A549 (cell line): ENCODE measurements at regions not wholly inside any gene's neighbourhood (a gene's known extent, or its start where the extent isn't known, plus 50 kb on each side); places are given as distances from the start of the nearest gene placed in this dataset.

Source experiments
- ATAC-seq, 2 experiments: fragments of 200-7000 bp in 1 of 2; fragments of >200 bp in 1 of 2; cut with Nextera tagmentation in 1 of 2; cut with Tn5 transposase in 1 of 2; 3 replicates each; pipeline versions ENCODE4 v1.8.0 to v1.9.1; 2018 to 2020; ENCODE audit warnings: mild to moderate bottlenecking in 1 of 2, moderate library complexity in 1 of 2
- CTCF ChIA-PET: fragments of 300-600 bp; sonication (Branson Sonifier 250); formaldehyde crosslinking; extraction: SDS; loops from one replicate; lab custom pipeline; 2021; ENCODE audit warnings: antibody characterized with exemption, inconsistent platforms; lab: Yijun Ruan, JAX
- POLR2A ChIA-PET: fragments of 350-600 bp; formaldehyde crosslinking; extraction: SDS; loops from one replicate; lab custom pipeline; 2021; ENCODE audit warnings: antibody characterized with exemption, inconsistent platforms; lab: Yijun Ruan, JAX
- DNase-seq, 2 experiments: peaks; one replicate each; pipeline versions ENCODE4 v3.0.0 to v3.0.0-alpha.2; 2011 to 2016; ENCODE audit warnings: low read depth in 1 of 2, low spot score in 1 of 2
- FAIRE-seq: peaks from 2 replicates; lab custom pipeline; 2011; peaks lifted over from hg19 to GRCh38; lab: Jason Lieb, UNC
- H3K27ac ChIP-seq, 2 experiments: fragments of >200 bp; sonication (Bioruptor Twin); formaldehyde crosslinking; 3 replicates each; pipeline ENCODE4 v1.5.1; 2016 to 2017
- H3K4me1 ChIP-seq: fragments of >200 bp; sonication (Bioruptor Twin); formaldehyde crosslinking; 3 replicates; pipeline ENCODE4 v1.6.1; 2016
- H3K4me2 ChIP-seq: fragments of >200 bp; sonication (Bioruptor Twin); formaldehyde crosslinking; 3 replicates; pipeline ENCODE4 v1.6.1; 2016
- H3K4me3 ChIP-seq: fragments of >200 bp; sonication (Bioruptor Twin); formaldehyde crosslinking; 3 replicates; pipeline ENCODE4 v1.5.1; 2016
- H3K9me3 ChIP-seq: fragments of >200 bp; sonication (Bioruptor Twin); formaldehyde crosslinking; 3 replicates; pipeline ENCODE4 v1.6.1; 2016
- CBX2 ChIP-seq: fragments of 200-600 bp; sonication (generic); IDR thresholded peaks from 2 replicates; pipeline ENCODE4 v1.6.1; 2016; ENCODE audit warnings: low read depth, mild to moderate bottlenecking, borderline replicate concordance
- CEBPB ChIP-seq, 2 experiments: fragments of >200 bp in 1 of 2; sonication (Bioruptor Twin) in 1 of 2; formaldehyde crosslinking in 1 of 2; IDR thresholded peaks; 2 replicates each; pipeline ENCODE4 v1.6.1; 2012 to 2016
- CHD2 ChIP-seq: fragments of 150-350 bp; IDR thresholded peaks from 2 replicates; pipeline ENCODE4 v1.6.1; 2014; ENCODE audit warnings: low read length; ENCODE audit not compliant: partially characterized antibody
- CHD4 ChIP-seq: fragments of 200-600 bp; sonication (generic); IDR thresholded peaks from 2 replicates; pipeline ENCODE4 v1.6.1; 2016; ENCODE audit warnings: antibody characterized with exemption, mild to moderate bottlenecking, borderline replicate concordance
- EHF ChIP-seq: fragments of 250-450 bp; sonication (Bioruptor Pico); IDR thresholded peaks from 2 replicates; pipeline ENCODE4 v1.5.0; 2020; ENCODE audit warnings: mild to moderate bottlenecking
- EP300 ChIP-seq, 2 experiments: fragments of >200 bp; sonication (Bioruptor Twin); formaldehyde crosslinking; IDR thresholded peaks; 2 replicates in 1 of 2; 3 replicates in 1 of 2; pipeline ENCODE4 v1.6.1; 2016 to 2017
- ESRRA ChIP-seq: fragments of 150-350 bp; IDR thresholded peaks from 2 replicates; pipeline ENCODE4 v1.6.1; 2014; ENCODE audit warnings: mild to moderate bottlenecking, low read length, borderline replicate concordance
- FOSB ChIP-seq: fragments of 250-450 bp; sonication (Bioruptor Pico); IDR thresholded peaks from 2 replicates; pipeline ENCODE4 v1.5.0; 2020; ENCODE audit warnings: mild to moderate bottlenecking, moderate library complexity
- FOSL2 ChIP-seq, 2 experiments: fragments of 450-650 bp in 1 of 2; fragments of >200 bp in 1 of 2; sonication (Bioruptor Twin) in 1 of 2; formaldehyde crosslinking; IDR thresholded peaks; 2 replicates each; pipeline versions ENCODE4 v1.5.0 to v1.6.1; 2016 to 2020; ENCODE audit warnings: mild to moderate bottlenecking in 1 of 2, moderate library complexity in 1 of 2
- FOXS1 ChIP-seq: fragments of 250-450 bp; sonication (Bioruptor Pico); IDR thresholded peaks from 2 replicates; pipeline ENCODE4 v1.5.0; 2020; ENCODE audit warnings: mild to moderate bottlenecking, moderate library complexity
- GATA3 ChIP-seq: IDR thresholded peaks from 2 replicates; pipeline ENCODE4 v1.6.1; 2012; ENCODE audit warnings: borderline replicate concordance
- HDAC2 ChIP-seq: fragments of 200-600 bp; sonication (generic); IDR thresholded peaks from 2 replicates; pipeline ENCODE4 v1.6.1; 2016
- HEYL ChIP-seq: fragments of 250-450 bp; sonication (Bioruptor Pico); IDR thresholded peaks from 2 replicates; pipeline ENCODE4 v1.8.0; 2021; ENCODE audit warnings: mild to moderate bottlenecking, moderate library complexity
- HOXA7 ChIP-seq: fragments of 250-450 bp; sonication (Bioruptor Pico); IDR thresholded peaks from 2 replicates; pipeline ENCODE4 v1.5.0; 2020; ENCODE audit warnings: mild to moderate bottlenecking, moderate library complexity
- HOXB13 ChIP-seq: fragments of 250-450 bp; sonication (Bioruptor Pico); IDR thresholded peaks from 2 replicates; pipeline ENCODE4 v1.5.0; 2020; ENCODE audit warnings: low read depth, mild to moderate bottlenecking, moderate library complexity
- KDM5A ChIP-seq: fragments of 200-600 bp; sonication (generic); IDR thresholded peaks from 2 replicates; pipeline ENCODE4 v1.6.1; 2016; ENCODE audit warnings: antibody characterized with exemption, mild to moderate bottlenecking
- MAFK ChIP-seq: fragments of 450-650 bp; IDR thresholded peaks from 2 replicates; pipeline ENCODE4 v1.6.1; 2014; ENCODE audit not compliant: partially characterized antibody
- NR3C1 ChIP-seq: fragments of >200 bp; sonication (Bioruptor Twin); formaldehyde crosslinking; IDR thresholded peaks from 3 replicates; pipeline ENCODE4 v1.6.1; 2017
- POLR2A ChIP-seq: IDR thresholded peaks from 2 replicates; pipeline ENCODE4 v1.6.1; 2012; ENCODE audit warnings: mild to moderate bottlenecking, low read length
- RCOR1 ChIP-seq: fragments of 150-350 bp; IDR thresholded peaks from 2 replicates; pipeline ENCODE4 v1.6.1; 2014; ENCODE audit warnings: antibody characterized with exemption, low read length, low read depth
- RNF2 ChIP-seq: fragments of 200-600 bp; sonication (generic); IDR thresholded peaks from 2 replicates; pipeline ENCODE4 v1.6.1; 2016; ENCODE audit warnings: low read depth, mild to moderate bottlenecking, antibody characterized with exemption, moderate library complexity, borderline replicate concordance
- SMC3 ChIP-seq: fragments of >200 bp; sonication (Bioruptor Twin); formaldehyde crosslinking; IDR thresholded peaks from 3 replicates; pipeline ENCODE4 v1.6.1; 2018; ENCODE audit warnings: inconsistent platforms
- SREBF2 ChIP-seq: fragments of 450-650 bp; IDR thresholded peaks from 2 replicates; pipeline ENCODE4 v1.6.1; 2014; ENCODE audit warnings: mild to moderate bottlenecking, moderate library complexity
- TP53 ChIP-seq: fragments of 250-450 bp; sonication (Bioruptor Pico); IDR thresholded peaks from 2 replicates; pipeline ENCODE4 v1.5.0; 2021; ENCODE audit warnings: mild to moderate bottlenecking, moderate library complexity
- ZFP36 ChIP-seq: fragments of 450-650 bp; IDR thresholded peaks from 2 replicates; pipeline ENCODE4 v1.6.1; 2014; ENCODE audit warnings: borderline replicate concordance; ENCODE audit not compliant: partially characterized antibody
- ZNF302 ChIP-seq: fragments of 250-450 bp; sonication (Bioruptor Pico); IDR thresholded peaks from 2 replicates; pipeline ENCODE4 v1.9.0; 2021; ENCODE audit warnings: inconsistent platforms, mild to moderate bottlenecking, moderate library complexity
- WGBS: methylation state at CpG from one replicate; pipeline ENCODE4 v1.1.6; 2017; ENCODE audit errors: missing lambda C conversion rate; 5-methylcytosine and 5-hydroxymethylcytosine counted together
- TF ChIP-seq, protein P1 (sequence below): IDR thresholded peaks from 2 replicates; pipeline ENCODE4 v1.6.1; 2012
- TF ChIP-seq, protein P2 (sequence below): fragments of >200 bp; sonication (Bioruptor Twin); formaldehyde crosslinking; IDR thresholded peaks from 3 replicates; pipeline ENCODE4 v1.6.1; 2016
- TF ChIP-seq, protein P3 (sequence below): fragments of >200 bp; sonication (Bioruptor Twin); formaldehyde crosslinking; IDR thresholded peaks from 2 replicates; pipeline ENCODE4 v1.6.1; 2016
- TF ChIP-seq, protein P4 (sequence below): fragments of >200 bp; sonication (Bioruptor Twin); formaldehyde crosslinking; IDR thresholded peaks from 3 replicates; pipeline ENCODE4 v1.5.1; 2016
- TF ChIP-seq, protein P5 (sequence below): fragments of 250-450 bp; sonication (Bioruptor Pico); IDR thresholded peaks from 2 replicates; pipeline ENCODE4 v1.5.0; 2021; ENCODE audit warnings: mild to moderate bottlenecking, moderate library complexity, borderline replicate concordance

DNA sequence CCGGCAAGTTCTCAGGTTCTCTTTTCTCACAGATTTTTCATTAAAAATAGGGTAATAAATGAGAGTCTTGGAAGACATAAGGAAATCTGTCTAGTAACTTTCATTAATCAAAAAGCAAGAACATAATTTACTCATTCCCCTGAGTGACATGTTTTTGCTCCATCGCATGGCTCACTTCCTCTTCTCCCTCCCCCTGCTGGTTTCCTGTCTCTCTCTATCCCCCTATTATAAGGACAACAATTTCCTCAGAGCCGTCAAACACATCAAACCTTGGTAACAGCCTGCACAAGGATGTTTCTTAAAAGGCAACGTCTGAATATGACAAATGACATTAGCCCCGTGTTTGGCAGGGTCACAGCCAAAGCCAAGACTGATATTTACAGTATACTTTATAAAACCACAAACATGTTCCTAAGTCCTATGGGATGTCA is 1149.6 kb downstream of the IGSF11 start (continued):
- TF ChIP-seq MAFK (no peak), RNF2 (no peak), SREBF2 (no peak)

DNA sequence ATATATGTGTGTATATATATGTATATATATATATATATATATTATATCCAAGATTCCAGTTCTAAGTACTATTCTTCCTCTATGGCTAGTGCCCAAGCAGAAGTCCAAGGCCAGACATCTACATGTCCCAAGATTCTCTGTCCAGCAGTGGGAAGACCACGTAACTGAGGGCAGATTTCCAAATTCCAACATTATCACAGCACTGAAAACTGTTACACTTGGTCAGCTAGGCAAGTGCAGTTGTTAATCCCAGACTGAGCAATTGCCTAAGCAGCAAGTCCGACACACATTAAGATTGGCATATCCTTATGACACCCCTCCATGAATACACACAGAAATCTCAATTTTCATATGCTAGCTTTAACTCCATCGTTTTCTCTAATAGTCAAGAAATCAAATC is 1148.5 kb downstream of the IGSF11 start:
- 71% methylated on average over 3 of the region's 3 CpGs for WGBS
- ChIA-PET POLR2A (no interaction called here), CTCF (interaction anchor here (0.9 kb wide), 1 partner anchor 9 kb away, joined by 4 read pairs; no protein-coding TSS in a partner anchor)
- Histone ChIP-seq H3K4me2 (no peak overlapping the region), H3K9me3 (no peaks in the 10 kb centered on the region), H3K27ac (no peak overlapping the region), H3K4me3 (no peak overlapping the region), H3K4me1 (no peaks in the 10 kb centered on the region)
- DNase-seq (no peak), FAIRE-seq (no peak), ATAC-seq (no peak)
- TF ChIP-seq, protein P1, sequence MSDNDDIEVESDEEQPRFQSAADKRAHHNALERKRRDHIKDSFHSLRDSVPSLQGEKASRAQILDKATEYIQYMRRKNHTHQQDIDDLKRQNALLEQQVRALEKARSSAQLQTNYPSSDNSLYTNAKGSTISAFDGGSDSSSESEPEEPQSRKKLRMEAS, result no peak
- TF ChIP-seq HOXA7 (CRISPR knock-in tag), result no peak

DNA sequence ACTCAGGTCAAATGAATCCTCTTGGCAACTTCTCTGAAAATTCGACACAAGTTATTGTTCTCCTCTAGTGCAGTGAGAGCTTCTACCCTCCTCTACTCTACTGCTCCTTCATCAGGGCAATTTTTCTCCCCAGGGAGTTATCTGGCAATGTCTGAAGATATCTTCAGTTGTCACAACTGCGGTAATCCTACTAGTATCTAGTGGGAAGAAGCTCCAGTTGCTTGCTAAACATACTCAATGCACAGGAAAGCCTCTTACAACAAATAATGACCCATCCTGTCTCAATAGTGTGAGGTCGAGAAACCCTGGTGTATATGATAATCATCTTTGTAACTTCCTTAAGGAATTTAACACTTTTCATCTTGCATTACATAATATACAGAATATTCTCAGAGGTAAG is 1147.6 kb downstream of the IGSF11 start:
- TF ChIP-seq, protein P2, sequence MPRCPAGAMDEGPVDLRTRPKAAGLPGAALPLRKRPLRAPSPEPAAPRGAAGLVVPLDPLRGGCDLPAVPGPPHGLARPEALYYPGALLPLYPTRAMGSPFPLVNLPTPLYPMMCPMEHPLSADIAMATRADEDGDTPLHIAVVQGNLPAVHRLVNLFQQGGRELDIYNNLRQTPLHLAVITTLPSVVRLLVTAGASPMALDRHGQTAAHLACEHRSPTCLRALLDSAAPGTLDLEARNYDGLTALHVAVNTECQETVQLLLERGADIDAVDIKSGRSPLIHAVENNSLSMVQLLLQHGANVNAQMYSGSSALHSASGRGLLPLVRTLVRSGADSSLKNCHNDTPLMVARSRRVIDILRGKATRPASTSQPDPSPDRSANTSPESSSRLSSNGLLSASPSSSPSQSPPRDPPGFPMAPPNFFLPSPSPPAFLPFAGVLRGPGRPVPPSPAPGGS, result no peak
- TF ChIP-seq ESRRA, result no peak
- no peak for TF ChIP-seq CBX2
- no peak for TF ChIP-seq TP53 (CRISPR knock-in tag)
- TF ChIP-seq RCOR1, result no peak
- TF ChIP-seq HDAC2, result no peak
- no peak for TF ChIP-seq FOSB
- TF ChIP-seq POLR2A, result no peak
- TF ChIP-seq FOXS1 (CRISPR knock-in tag), result no peak
- no peak for TF ChIP-seq ZNF302 (CRISPR knock-in tag)
- TF ChIP-seq HOXB13 (CRISPR knock-in tag), result no peak
- TF ChIP-seq SMC3, result no peak
- TF ChIP-seq KDM5A, result no peak
- TF ChIP-seq GATA3, result no peak
- TF ChIP-seq, protein P3, sequence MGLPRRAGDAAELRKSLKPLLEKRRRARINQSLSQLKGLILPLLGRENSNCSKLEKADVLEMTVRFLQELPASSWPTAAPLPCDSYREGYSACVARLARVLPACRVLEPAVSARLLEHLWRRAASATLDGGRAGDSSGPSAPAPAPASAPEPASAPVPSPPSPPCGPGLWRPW, result no peak
- TF ChIP-seq, protein P4, sequence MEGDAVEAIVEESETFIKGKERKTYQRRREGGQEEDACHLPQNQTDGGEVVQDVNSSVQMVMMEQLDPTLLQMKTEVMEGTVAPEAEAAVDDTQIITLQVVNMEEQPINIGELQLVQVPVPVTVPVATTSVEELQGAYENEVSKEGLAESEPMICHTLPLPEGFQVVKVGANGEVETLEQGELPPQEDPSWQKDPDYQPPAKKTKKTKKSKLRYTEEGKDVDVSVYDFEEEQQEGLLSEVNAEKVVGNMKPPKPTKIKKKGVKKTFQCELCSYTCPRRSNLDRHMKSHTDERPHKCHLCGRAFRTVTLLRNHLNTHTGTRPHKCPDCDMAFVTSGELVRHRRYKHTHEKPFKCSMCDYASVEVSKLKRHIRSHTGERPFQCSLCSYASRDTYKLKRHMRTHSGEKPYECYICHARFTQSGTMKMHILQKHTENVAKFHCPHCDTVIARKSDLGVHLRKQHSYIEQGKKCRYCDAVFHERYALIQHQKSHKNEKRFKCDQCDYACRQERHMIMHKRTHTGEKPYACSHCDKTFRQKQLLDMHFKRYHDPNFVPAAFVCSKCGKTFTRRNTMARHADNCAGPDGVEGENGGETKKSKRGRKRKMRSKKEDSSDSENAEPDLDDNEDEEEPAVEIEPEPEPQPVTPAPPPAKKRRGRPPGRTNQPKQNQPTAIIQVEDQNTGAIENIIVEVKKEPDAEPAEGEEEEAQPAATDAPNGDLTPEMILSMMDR, result no peak
- TF ChIP-seq, all 56 proteins: peak for 0
- DNase-seq, result no peak
- WGBS, result 72% methylated on average over 3 of the region's 3 CpGs

DNA sequence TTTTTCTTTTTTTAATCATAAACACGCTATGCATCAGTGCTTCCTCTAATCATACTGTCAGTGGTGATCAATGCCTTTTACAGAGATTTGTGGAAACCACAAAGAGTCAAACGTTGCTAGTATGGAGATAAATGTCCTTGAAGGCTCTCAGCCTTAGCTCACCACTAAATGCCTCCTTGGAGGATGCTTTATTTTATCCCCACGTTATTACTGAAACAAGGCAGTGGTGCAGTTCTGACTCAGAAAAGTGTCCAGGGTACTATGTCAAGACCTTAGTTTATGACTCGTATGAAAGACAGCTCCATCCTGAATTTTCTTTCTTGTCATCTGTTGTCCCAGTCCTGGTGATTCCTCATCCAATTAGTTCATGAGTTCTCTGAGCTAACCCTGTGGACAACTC is 1146.7 kb downstream of the IGSF11 start:
- ChIA-PET CTCF (interaction anchor here (1.6 kb wide), 1 partner anchor 14 kb away, joined by 3 read pairs; no protein-coding TSS in a partner anchor), POLR2A (no interaction called here)
- no peak overlapping the region for H3K27ac ChIP-seq
- DNase-seq (no peak), FAIRE-seq (no peak), ATAC-seq (no peak)
- no peaks in the 10 kb centered on the region for H3K9me3 ChIP-seq
- 35% methylated on average over 4 of the region's 4 CpGs for WGBS
- H3K4me3 ChIP-seq, result no peak overlapping the region
- H3K4me1 ChIP-seq, result 0 out of 3 replicates have a peak, but pooled peaks cover 6% of the 10 kb centered on the region
- no peak overlapping the region for H3K4me2 ChIP-seq
- TF ChIP-seq EP300 (IDR thresholded peaks at IDR 0.05) (no peak), NR3C1 (no peak), MAFK (no peak), SMC3 (no peak), CHD4 (no peak), CEBPB (IDR thresholded peaks at IDR 0.05) (no peak), CHD2 (no peak), FOSL2 (IDR thresholded peaks at IDR 0.05) (no peak), FOSL2 (CRISPR knock-in tag; IDR thresholded peaks at IDR 0.05) (no peak), EHF (no peak), ZFP36 (no peak), HEYL (CRISPR knock-in tag) (no peak)
- TF ChIP-seq, protein P5, sequence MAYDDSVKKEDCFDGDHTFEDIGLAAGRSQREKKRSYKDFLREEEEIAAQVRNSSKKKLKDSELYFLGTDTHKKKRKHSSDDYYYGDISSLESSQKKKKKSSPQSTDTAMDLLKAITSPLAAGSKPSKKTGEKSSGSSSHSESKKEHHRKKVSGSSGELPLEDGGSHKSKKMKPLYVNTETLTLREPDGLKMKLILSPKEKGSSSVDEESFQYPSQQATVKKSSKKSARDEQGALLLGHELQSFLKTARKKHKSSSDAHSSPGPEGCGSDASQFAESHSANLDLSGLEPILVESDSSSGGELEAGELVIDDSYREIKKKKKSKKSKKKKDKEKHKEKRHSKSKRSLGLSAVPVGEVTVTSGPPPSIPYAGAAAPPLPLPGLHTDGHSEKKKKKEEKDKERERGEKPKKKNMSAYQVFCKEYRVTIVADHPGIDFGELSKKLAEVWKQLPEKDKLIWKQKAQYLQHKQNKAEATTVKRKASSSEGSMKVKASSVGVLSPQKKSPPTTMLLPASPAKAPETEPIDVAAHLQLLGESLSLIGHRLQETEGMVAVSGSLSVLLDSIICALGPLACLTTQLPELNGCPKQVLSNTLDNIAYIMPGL (CRISPR knock-in tag), result no peak

More for the DNA sequence above, 1147.6 kb downstream of the IGSF11 start:
- ChIA-PET POLR2A (no interaction called here), CTCF (interaction anchor here (0.7 to 0.9 kb wide), 2 partner anchors 9 to 14 kb away, joined by 3 to 4 read pairs; no protein-coding TSS in a partner anchor)
- no peak overlapping the region for H3K4me3 ChIP-seq
- no peak overlapping the region for H3K4me2 ChIP-seq
- ATAC-seq (no peak), FAIRE-seq (no peak)
- H3K9me3 ChIP-seq, result no peaks in the 10 kb centered on the region
- H3K4me1 ChIP-seq, result no peaks in the 10 kb centered on the region
- no peak overlapping the region for H3K27ac ChIP-seq
